ENCODE measurements at regions not wholly inside any gene's neighbourhood (a gene's known extent, or its start where the extent isn't known, plus 50 kb on each side); places are given as distances from the start of the nearest gene placed in this dataset.

DNA sequence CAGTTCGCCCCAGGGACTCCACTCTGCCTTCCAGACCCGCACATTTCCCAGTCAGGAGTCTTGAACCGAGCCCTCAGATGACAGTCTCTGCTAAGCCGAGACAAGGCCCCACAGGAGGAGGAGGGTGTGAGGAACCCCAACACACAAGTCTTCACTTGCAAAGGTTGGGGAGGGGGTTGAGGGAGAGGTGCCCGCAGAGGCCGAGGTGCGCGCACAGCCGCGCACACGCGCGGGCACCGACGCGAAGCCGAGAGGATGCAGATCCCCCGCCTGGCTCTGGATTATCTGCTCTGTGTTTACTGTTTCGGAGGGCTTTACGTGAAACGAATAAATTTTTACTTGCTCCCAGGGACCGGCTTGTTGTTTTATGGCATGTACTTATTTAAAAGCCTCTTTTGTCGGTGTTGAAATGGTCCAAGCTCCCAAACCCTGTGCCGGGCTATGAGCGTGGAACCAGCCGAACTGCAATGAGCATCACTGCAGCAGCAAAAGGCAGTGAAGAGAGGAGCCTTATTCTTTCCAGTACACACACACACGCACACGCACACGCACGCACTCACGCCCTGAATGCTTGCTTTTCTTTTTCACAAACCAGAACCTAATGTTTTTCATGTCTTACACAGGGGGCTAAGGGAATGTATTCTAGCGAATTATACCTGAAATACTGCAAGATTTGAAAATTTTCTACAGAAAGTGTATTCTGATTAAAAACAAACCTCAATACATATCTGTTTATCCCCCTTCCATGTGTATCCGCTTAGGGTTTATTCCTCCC is 297.7 kb downstream of the PARP8 start:
- in situ Hi-C loops (cut with MboI; ENCODE audit: low sequenced_read_pairs) = loop anchor here (25.0 kb wide), 2 partner anchors 1048 to 1698 kb away; no protein-coding TSS in a partner anchor

- in situ Hi-C loops (cut with MboI; ENCODE audit: low sequenced_read_pairs) = loop anchor here (25.0 kb wide), 2 partner anchors 1047 to 1697 kb away; no protein-coding TSS in a partner anchor
Measured at GRCh38 chr5:50964746-50965653, 298.6 kb downstream of the PARP8 start.

- in situ Hi-C loops (cut with MboI; ENCODE audit: low sequenced_read_pairs) = loop anchor here (25.0 kb wide), 2 partner anchors 1046 to 1696 kb away; no protein-coding TSS in a partner anchor
Measured at GRCh38 chr5:50965654-50966375, 299.4 kb downstream of the PARP8 start.

DNA sequence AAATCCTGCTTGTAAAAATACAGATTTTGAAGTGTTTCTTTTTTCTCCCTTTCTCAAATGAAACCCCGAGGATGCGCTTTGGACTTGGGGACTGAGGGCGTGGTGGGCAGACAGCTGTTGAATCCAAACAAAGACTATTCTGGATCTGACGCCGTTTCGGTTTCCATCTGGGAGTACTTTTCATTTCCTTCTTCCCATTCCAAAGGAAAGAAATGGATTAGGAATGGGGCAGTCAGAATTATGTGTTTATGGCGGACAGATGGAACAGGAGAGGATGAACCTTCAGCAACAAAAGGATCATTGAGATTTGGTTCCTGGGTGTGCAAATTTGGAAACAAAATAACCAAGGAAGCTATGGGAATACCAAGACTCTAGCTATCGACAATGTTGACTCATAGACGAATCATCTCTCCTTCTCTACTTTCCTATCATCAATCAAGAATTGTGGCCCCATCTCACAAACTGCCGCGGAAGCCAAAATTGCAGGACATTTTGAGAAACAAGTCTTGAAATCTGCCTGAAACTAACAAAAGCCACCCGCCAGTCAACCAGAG is 300.6 kb downstream of the PARP8 start:
- in situ Hi-C loops (cut with MboI; ENCODE audit: low sequenced_read_pairs) = loop anchor here (25.0 kb wide), 2 partner anchors 1045 to 1695 kb away; no protein-coding TSS in a partner anchor

DNA sequence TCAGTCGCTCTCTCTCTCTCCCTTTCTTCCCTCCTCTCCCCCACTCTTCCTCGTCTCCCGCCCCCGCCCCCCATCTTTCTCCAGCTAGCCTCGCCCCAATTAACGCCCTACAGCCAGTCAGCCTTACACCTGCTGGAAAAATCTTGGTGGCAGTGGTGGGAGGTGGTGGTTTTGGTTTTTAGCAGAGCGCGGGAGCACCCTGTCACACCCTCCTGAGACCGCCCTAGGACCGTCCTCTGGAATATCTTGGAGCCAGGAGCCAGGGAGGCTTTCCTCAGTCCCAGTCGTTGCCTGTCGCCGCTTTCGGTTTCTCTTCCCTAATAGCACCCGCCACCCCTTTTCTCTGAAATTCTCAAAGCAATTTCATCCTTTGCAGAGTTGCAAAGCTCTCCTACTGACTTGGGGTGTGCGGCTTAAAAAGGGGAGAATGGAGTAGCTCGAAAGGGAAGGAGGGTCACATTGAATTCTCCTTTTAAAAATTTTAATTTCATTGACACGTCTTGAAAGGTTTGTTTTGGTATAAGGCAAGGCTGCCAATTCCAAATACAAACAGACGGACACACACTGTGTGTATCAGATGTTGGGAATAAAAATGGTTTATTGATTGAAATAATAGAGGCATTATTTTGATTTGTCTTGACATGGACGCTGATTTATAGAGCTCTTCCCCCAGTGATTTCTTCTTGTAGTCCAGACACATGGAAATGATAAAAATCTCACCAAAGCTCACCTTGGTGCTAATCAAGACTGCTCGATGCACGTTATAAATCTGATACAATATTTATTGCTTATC is 301.3 kb downstream of the PARP8 start:
- in situ Hi-C loops (cut with MboI; ENCODE audit: low sequenced_read_pairs) = loop anchor here (25.0 kb wide), 2 partner anchors 1045 to 1695 kb away; no protein-coding TSS in a partner anchor

- in situ Hi-C loops (cut with MboI; ENCODE audit: low sequenced_read_pairs) = loop anchor here (25.0 kb wide), 2 partner anchors 1044 to 1694 kb away; no protein-coding TSS in a partner anchor
Measured at GRCh38 chr5:50968356-50969149, 302.1 kb downstream of the PARP8 start.

DNA sequence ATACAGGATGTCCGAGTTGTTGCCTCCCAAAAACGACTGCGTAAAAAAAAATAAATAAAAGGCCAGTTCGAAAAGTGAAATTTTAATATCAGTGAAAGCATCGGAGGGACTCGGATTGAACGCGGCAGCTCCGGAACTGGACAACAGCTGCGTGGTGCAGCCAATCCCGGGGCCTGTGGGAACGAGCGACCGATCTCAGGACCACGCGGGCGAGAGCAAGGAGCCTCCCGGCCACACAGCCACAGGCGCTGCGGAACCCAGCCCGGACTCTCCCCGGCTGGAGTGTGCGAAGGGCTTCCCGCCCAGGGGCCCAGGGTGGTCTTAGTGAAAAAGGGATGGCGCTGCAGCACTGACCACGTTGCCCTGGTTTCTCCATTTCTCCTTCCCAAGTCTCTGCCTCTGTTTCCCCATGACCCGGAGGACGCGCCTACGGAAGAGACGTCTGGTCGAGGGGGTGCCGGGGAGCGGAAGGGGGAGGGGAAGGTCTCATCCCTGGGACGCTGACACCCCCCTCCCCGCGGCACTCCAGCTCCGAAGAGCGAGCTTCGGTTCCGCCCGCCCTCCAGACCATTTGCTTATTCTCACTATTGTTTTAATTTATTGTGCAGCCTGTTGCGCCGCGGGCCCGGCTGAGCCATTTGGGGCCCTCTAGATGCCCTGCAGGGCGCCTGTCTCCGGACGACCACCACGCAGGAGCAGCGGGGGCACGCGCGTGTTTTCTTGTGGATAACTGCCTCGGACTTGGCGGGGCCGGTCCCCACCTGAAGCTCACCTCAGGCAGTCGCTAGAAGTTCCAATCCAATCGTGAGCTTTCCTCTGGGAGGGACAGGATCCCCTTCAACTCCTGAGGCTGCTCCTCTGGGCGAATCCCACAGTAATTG is 303.0 kb downstream of the PARP8 start:
- in situ Hi-C loops (cut with MboI; ENCODE audit: low sequenced_read_pairs) = loop anchor here (25.0 kb wide), 2 partner anchors 1043 to 1693 kb away; no protein-coding TSS in a partner anchor

DNA sequence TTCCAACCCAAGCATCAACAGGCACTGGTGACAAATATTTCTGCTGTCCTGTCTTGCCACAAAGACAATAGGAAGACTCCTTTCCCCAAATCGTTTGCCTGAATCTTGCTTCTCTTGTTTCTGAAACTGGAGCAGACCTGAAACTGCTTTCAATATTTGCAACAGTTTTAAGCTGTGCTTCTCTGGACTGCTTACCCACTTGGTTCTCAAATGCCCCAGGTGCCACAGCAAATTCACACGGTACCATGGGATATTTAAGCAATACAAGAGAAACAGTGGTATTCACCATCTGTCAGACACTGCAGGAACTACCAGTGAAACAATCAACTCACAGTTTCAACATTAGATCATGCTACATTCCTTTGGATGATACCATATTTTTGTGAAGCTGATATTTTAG is 309.4 kb downstream of the PARP8 start:
- in situ Hi-C loops (cut with MboI; ENCODE audit: low sequenced_read_pairs) = no loop called here

DNA sequence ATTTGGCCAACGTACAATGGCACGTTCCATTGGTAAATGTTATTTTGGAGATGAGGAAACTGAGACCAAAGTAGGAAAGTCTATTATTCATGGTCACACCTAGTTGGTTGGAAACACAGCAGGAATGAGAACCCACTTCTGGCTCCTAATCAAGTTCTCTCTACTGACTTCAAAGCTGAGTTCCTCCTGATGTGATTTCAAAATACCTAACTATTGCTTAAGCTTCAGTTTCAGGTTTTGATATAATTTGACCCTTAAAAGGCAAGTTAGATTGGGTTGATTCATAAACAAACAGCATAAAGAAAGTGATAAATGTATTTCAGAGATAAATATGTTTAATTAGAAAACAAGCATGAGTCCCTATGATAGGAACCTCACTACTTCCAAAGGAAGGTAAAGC is 312.5 kb downstream of the PARP8 start:
- in situ Hi-C loops (cut with MboI; ENCODE audit: low sequenced_read_pairs) = no loop called here

GRCh38 chr5:50984640-50985039 is 318.2 kb downstream of the PARP8 start:
- in situ Hi-C loops (cut with MboI; ENCODE audit: low sequenced_read_pairs) = no loop called here

GRCh38 chr5:50990296-50990924 is 324.0 kb downstream of the PARP8 start:
- in situ Hi-C loops (cut with MboI; ENCODE audit: low sequenced_read_pairs) = no loop called here

GRCh38 chr5:50995285-50995942 is 329.0 kb downstream of the PARP8 start:
- in situ Hi-C loops (cut with MboI; ENCODE audit: low sequenced_read_pairs) = no loop called here

DNA sequence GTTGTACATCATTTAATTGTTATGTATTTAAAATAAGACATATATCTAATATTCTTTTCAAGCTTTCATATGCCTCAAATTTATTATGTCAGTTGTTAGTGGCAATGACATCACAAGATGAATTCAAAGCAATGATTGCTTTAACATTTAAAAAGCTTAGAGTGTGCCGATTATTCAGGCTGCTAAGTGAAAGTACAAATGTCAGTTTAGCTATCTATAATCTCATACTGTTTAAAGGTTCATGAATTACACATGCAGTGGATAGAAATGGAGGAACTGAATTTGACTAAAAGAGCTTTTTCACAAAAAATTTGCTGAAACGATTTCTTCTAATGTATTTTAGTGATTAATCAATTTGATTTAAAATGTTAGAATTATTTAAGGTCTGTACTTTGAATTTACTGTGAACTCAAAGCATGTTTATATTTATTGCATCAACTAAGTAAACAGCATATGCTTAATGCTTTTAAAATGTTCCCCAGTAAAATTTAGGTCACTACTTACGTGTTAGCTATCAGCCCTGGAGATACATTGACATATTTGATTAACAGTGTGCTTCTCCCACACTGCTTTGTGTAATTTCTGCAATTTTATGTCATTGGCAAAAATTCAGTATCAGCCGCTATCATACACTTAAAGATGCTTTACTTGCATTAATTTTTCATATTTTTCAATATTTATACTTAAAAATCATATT is 334.9 kb downstream of the PARP8 start:
- in situ Hi-C loops (cut with MboI; ENCODE audit: low sequenced_read_pairs) = no loop called here

DNA sequence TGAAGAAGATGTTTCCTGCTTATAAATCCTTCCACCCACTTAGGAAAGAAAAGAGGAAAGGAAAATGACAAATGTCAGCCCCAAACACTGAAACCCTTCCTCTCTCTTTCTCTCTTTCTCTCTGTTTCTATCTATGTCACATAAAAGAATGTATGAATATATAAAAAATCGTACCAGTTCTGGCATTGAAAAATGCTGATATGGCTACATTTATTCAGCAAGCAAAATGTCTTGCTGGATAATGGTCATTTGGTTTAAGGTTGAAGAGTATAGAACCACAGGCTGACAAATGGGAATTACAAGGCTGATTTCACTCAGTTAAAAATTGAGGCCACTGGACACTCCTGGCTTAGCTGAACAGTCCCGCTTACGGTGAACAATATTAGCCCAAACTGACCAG is 335.9 kb downstream of the PARP8 start:
- in situ Hi-C loops (cut with MboI; ENCODE audit: low sequenced_read_pairs) = no loop called here

- in situ Hi-C loops (cut with MboI; ENCODE audit: low sequenced_read_pairs) = no loop called here
Measured at GRCh38 chr5:51013036-51013435, 346.6 kb downstream of the PARP8 start.

DNA sequence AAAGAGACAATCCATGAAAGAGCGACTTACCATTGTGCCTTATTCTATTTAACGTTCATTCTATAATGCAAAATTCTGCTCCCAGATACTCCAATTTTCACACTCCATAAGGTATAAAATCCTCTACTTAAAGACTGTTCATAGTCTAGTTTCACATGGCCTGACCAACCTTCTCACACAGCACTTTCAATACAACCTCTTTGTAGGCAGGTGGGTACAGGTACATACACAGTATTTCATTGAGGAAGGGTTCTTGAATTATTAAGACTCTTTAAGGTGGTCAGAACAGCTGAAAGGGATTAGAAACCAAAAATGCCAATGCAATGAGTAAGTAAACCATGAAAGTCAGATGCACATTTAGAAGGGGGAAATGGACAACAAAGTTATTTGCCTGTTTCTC is 352.0 kb downstream of the PARP8 start:
- in situ Hi-C loops (cut with MboI; ENCODE audit: low sequenced_read_pairs) = no loop called here

Measured in HL-60/S4 (cell line).